Osteocyte (in vitro differentiated cells): ENCODE measurements at regions not wholly inside any gene's neighbourhood (a gene's known extent, or its start where the extent isn't known, plus 50 kb on each side); places are given as distances from the start of the nearest gene placed in this dataset.

Source experiments
- DNase-seq: peaks from one replicate; pipeline ENCODE4 v3.0.0; 2021; ENCODE audit warnings: mixed read lengths; ENCODE audit not compliant: unreplicated experiment; ENCODE audit errors: extremely low spot score
- H3K27ac Mint-ChIP-seq: one replicate; pipeline ENCODE4 v1.8.0; 2021; ENCODE audit warnings: mild to moderate bottlenecking, mixed read lengths; ENCODE audit not compliant: unreplicated experiment
- H3K27me3 Mint-ChIP-seq: one replicate; pipeline ENCODE4 v1.8.0; 2021; ENCODE audit warnings: mixed read lengths; ENCODE audit not compliant: unreplicated experiment
- H3K36me3 Mint-ChIP-seq: one replicate; pipeline ENCODE4 v1.8.0; 2021; ENCODE audit warnings: mixed read lengths; ENCODE audit not compliant: unreplicated experiment
- H3K4me1 Mint-ChIP-seq: one replicate; pipeline ENCODE4 v1.8.0; 2021; ENCODE audit warnings: mixed read lengths; ENCODE audit not compliant: unreplicated experiment
- H3K4me3 Mint-ChIP-seq: one replicate; pipeline ENCODE4 v1.8.0; 2021; ENCODE audit warnings: mild to moderate bottlenecking, moderate library complexity, mixed read lengths; ENCODE audit not compliant: unreplicated experiment
- H3K9me3 Mint-ChIP-seq: one replicate; pipeline ENCODE4 v1.8.0; 2021; ENCODE audit warnings: mixed read lengths; ENCODE audit not compliant: unreplicated experiment
- CTCF ChIP-seq: fragments of 200-600 bp; sonication (generic); IDR thresholded peaks from 2 replicates; pipeline ENCODE4 v1.5.0; 2021; ENCODE audit warnings: antibody characterized with exemption, mild to moderate bottlenecking, moderate library complexity

GRCh38 chr2:238796223-238796885 lies 51.5 kb upstream of the TWIST2 start:
- H3K9me3 Mint-ChIP-seq = no peaks in the 10 kb centered on the region
- peaks cover 22% of the 10 kb centered on the region for H3K27me3 Mint-ChIP-seq
- H3K36me3 Mint-ChIP-seq = no peaks in the 10 kb centered on the region
- no peak overlapping the region for H3K4me3 Mint-ChIP-seq
- TF ChIP-seq CTCF = no peak
- no peaks in the 10 kb centered on the region for H3K4me1 Mint-ChIP-seq
- DNase-seq = no peak
- H3K27ac Mint-ChIP-seq = no peak overlapping the region

GRCh38 chr2:238797537-238797936 lies 50.3 kb upstream of the TWIST2 start:
- TF ChIP-seq CTCF = no peak
- H3K27me3 Mint-ChIP-seq = peaks cover 26% of the 10 kb centered on the region
- H3K4me3 Mint-ChIP-seq = no peak overlapping the region
- H3K9me3 Mint-ChIP-seq = no peaks in the 10 kb centered on the region
- no peak overlapping the region for H3K27ac Mint-ChIP-seq
- no peaks in the 10 kb centered on the region for H3K4me1 Mint-ChIP-seq
- no peaks in the 10 kb centered on the region for H3K36me3 Mint-ChIP-seq
- no peak for DNase-seq
